HepG2 (cell line): ENCODE measurements at regions not wholly inside any gene's neighbourhood (a gene's known extent, or its start where the extent isn't known, plus 50 kb on each side); places are given as distances from the start of the nearest gene placed in this dataset.

Source experiments
- ATAC-seq: fragments of 200-7000 bp; cut with Tn5 transposase; 3 replicates; pipeline ENCODE4 v1.9.1; 2020; ENCODE audit warnings: mild to moderate bottlenecking, moderate library complexity
- BruUV-seq: library from RNA; stranded (reverse); fragments of 400-500 nt; replicated peaks from 2 replicates; lab custom pipeline; 2021; lab: Mats Ljungman, UMichigan
- CTCF ChIA-PET: fragments of 300-600 bp; formaldehyde crosslinking; extraction: SDS; loops from one replicate; lab custom pipeline; 2021; ENCODE audit warnings: low total read pairs, inconsistent platforms, low intra/inter-chr PET ratio; lab: Yijun Ruan, JAX
- POLR2A ChIA-PET: fragments of 350-600 bp; sonication (Branson Sonifier 250); formaldehyde crosslinking; loops from one replicate; lab custom pipeline; 2020; ENCODE audit warnings: antibody characterized with exemption, inconsistent platforms; lab: Yijun Ruan, JAX
- DNase-seq: peaks from one replicate; pipeline ENCODE4 v3.0.0-alpha.2; 2015; ENCODE audit warnings: low spot score
- FAIRE-seq: peaks from 3 replicates; lab custom pipeline; 2011; peaks lifted over from hg19 to GRCh38; lab: Jason Lieb, UNC
- H2AFZ ChIP-seq: one replicate; pipeline ENCODE4 v1.6.1; 2011; ENCODE audit warnings: low read length, inconsistent platforms
- H3K27ac ChIP-seq: fragments of 300-600 bp; 3 replicates; pipeline ENCODE4 v1.8.0; 2011; ENCODE audit warnings: mixed run types, mild to moderate bottlenecking, mixed read lengths, low read length, inconsistent platforms; ENCODE audit not compliant: insufficient read depth; ENCODE audit errors: extremely low read length
- H3K27me3 ChIP-seq, 2 experiments: fragments of 200-600 bp in 1 of 2; 2 replicates in 1 of 2; 3 replicates in 1 of 2; pipeline versions ENCODE4 v1.6.0 to v1.8.0; 2011; ENCODE audit warnings: low read length in 2 of 2, mild to moderate bottlenecking in 2 of 2, moderate library complexity in 2 of 2, inconsistent platforms in 1 of 2; ENCODE audit not compliant: insufficient read depth in 2 of 2, control insufficient read depth in 1 of 2
- H3K36me3 ChIP-seq, 2 experiments: fragments of 200-600 bp in 1 of 2; replicated peaks in 1 of 2; 2 replicates in 1 of 2; 3 replicates in 1 of 2; pipeline versions ENCODE4 v1.5.1 to v1.8.0; 2011; ENCODE audit warnings: low read length in 2 of 2, inconsistent platforms in 1 of 2; ENCODE audit not compliant: insufficient read depth in 2 of 2, control insufficient read depth in 1 of 2
- H3K4me1 ChIP-seq: 2 replicates; pipeline ENCODE4 v1.5.1; 2012; ENCODE audit warnings: low read length, inconsistent platforms; ENCODE audit not compliant: insufficient read depth
- H3K4me2 ChIP-seq: 2 replicates; pipeline ENCODE4 v1.6.0; 2011; ENCODE audit warnings: low read depth, low read length, inconsistent platforms
- H3K4me3 ChIP-seq, 3 experiments: fragments of 200-600 bp in 1 of 3; sonication (generic), shearing (Covaris generic) in 1 of 3; replicated peaks in 1 of 3; 2 replicates each; pipeline ENCODE4 v1.5.1; 2011 to 2016; ENCODE audit warnings: low read length in 3 of 3, inconsistent platforms in 2 of 3, low read depth in 2 of 3, mild to moderate bottlenecking in 2 of 3, control low read depth in 1 of 3, mixed read lengths in 1 of 3; ENCODE audit not compliant: insufficient read depth in 1 of 3
- H3K79me2 ChIP-seq: one replicate; pipeline ENCODE4 v1.6.1; 2011; ENCODE audit warnings: low read length, inconsistent platforms; ENCODE audit not compliant: insufficient read depth
- H3K9ac ChIP-seq: 2 replicates; pipeline ENCODE4 v1.6.0; 2011; ENCODE audit warnings: mild to moderate bottlenecking, low read depth, low read length, inconsistent platforms; ENCODE audit not compliant: insufficient read depth
- H3K9me3 ChIP-seq: 2 replicates; pipeline ENCODE4 v1.5.1; 2012; ENCODE audit warnings: mild to moderate bottlenecking, low read length
- H4K20me1 ChIP-seq: 2 replicates; pipeline ENCODE4 v1.6.0; 2011; ENCODE audit warnings: inconsistent platforms, mild to moderate bottlenecking, low read length, moderate library complexity; ENCODE audit not compliant: insufficient read depth
- CBX2 ChIP-seq, 2 experiments: fragments of 200-600 bp in 1 of 2; sonication (generic); formaldehyde crosslinking in 1 of 2; IDR thresholded peaks; 2 replicates each; pipeline versions ENCODE4 v1.7.0 to v1.8.1; 2018 to 2022; ENCODE audit warnings: low read depth in 2 of 2, low read length in 1 of 2, mild to moderate bottlenecking in 1 of 2, missing genetic modification reagents in 1 of 2
- E2F1 ChIP-seq: sonication (generic); formaldehyde crosslinking; IDR thresholded peaks from 2 replicates; pipeline ENCODE4 v1.5.0; 2020; ENCODE audit warnings: missing genetic modification reagents
- ELF3 ChIP-seq: IDR thresholded peaks from 2 replicates; pipeline ENCODE4 v1.6.1; 2016; ENCODE audit warnings: missing genetic modification reagents, missing compliant biosample characterization
- GABPA ChIP-seq, 2 experiments: IDR thresholded peaks; 2 replicates each; pipeline ENCODE4 v1.6.1; 2011 to 2016; ENCODE audit warnings: low read depth in 2 of 2, low read length in 1 of 2, missing biosample characterization in 1 of 2, missing genetic modification characterization in 1 of 2
- MTA1 ChIP-seq: sonication (generic); formaldehyde crosslinking; IDR thresholded peaks from 2 replicates; pipeline ENCODE4 v1.4.0; 2020; ENCODE audit warnings: missing genetic modification reagents, mild to moderate bottlenecking, borderline replicate concordance
- NCOA1 ChIP-seq: sonication (generic); formaldehyde crosslinking; IDR thresholded peaks from 2 replicates; pipeline ENCODE4 v1.9.0; 2021; ENCODE audit warnings: missing genetic modification reagents
- ONECUT2 ChIP-seq: sonication (generic); formaldehyde crosslinking; IDR thresholded peaks from 2 replicates; pipeline ENCODE4 v1.4.0; 2020; ENCODE audit warnings: missing genetic modification reagents
- PCBP2 ChIP-seq: fragments of 200-400 bp; formaldehyde crosslinking; optimal IDR thresholded peaks from 2 replicates; pipeline ENCODE3; 2018; ENCODE audit warnings: low read length, low read depth; ENCODE audit not compliant: poor library complexity, severe bottlenecking
- SAP130 ChIP-seq: IDR thresholded peaks from 2 replicates; pipeline ENCODE4 v1.6.1; 2016; ENCODE audit warnings: low read depth
- TBP ChIP-seq: sonication (generic); formaldehyde crosslinking; IDR thresholded peaks from 2 replicates; pipeline ENCODE4 v1.5.0; 2020; ENCODE audit warnings: missing genetic modification reagents
- TOPORS ChIP-seq: sonication (generic); formaldehyde crosslinking; IDR thresholded peaks from 2 replicates; pipeline ENCODE4 v1.8.0; 2023; ENCODE audit warnings: mild to moderate bottlenecking, missing genetic modification reagents
- ZBTB46 ChIP-seq: sonication (generic); formaldehyde crosslinking; IDR thresholded peaks from 2 replicates; pipeline ENCODE4 v1.4.0; 2020; ENCODE audit warnings: mild to moderate bottlenecking, missing genetic modification reagents, borderline replicate concordance
- ZNF136 ChIP-seq: sonication (generic); formaldehyde crosslinking; IDR thresholded peaks from 2 replicates; pipeline ENCODE4 v1.8.1; 2022; ENCODE audit warnings: low read depth, mild to moderate bottlenecking, moderate library complexity, missing genetic modification reagents
- ZNF33A ChIP-seq: sonication (generic); formaldehyde crosslinking; IDR thresholded peaks from 2 replicates; pipeline ENCODE4 v1.5.1; 2020; ENCODE audit warnings: missing genetic modification reagents, mild to moderate bottlenecking, moderate library complexity, borderline replicate concordance
- ZNF451 ChIP-seq: sonication (generic); formaldehyde crosslinking; IDR thresholded peaks from 2 replicates; pipeline ENCODE4 v1.5.0; 2020; ENCODE audit warnings: mild to moderate bottlenecking, missing genetic modification reagents
- ZSCAN31 ChIP-seq: sonication (generic); formaldehyde crosslinking; IDR thresholded peaks from 2 replicates; pipeline ENCODE4 v1.5.0; 2020; ENCODE audit warnings: low read depth, mild to moderate bottlenecking, missing genetic modification reagents
- WGBS: methylation state at CpG from one replicate; pipeline ENCODE4 v1.1.6; 2017; ENCODE audit warnings: low lambda C conversion rate; 5-methylcytosine and 5-hydroxymethylcytosine counted together
- in situ Hi-C: cut with HindIII; loops from 2 replicates; pipeline ENCODE4 v1.10.0; 2017; ENCODE audit warnings: low pct_unique_long_range_greater_than_20kb; ENCODE audit not compliant: extremely low pct_ligation_motif_present
- intact Hi-C: fragments of 100-400 bp; cut with micrococcal nuclease; formaldehyde crosslinking; loops from one replicate; pipeline ENCODE4 v1.10.0; 2022; ENCODE audit not compliant: unreplicated experiment

DNA sequence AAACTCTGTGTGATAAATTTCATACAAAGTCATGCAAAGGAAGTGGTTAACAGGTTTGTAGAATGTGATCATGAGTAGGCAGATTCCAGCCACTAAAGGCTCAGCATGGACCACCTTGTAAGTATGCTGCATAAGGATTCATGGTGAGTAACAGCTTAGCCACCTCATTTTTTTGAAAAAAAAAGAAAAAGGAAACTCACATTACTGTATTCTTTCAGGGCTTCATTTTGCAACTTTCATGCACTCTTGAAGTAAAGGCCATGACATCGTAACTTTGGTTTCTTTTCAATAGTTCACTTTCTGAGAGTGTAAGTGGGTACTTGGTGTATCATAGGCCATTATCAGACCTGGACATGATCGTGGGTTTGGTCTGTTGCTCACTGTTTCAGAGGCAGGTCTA, 175.1 kb downstream of the PCSK1 start:
- FAIRE-seq (no peak), ATAC-seq (no peak), DNase-seq (no peak)
- intact Hi-C loops: no loop called here
- CTCF ChIA-PET: no interaction called here
- H3K27ac ChIP-seq: no peak overlapping the region
- H3K36me3 ChIP-seq: no peaks in the 10 kb centered on the region
- BruUV-seq: no TSS peak
- no peak overlapping the region for H3K4me2 ChIP-seq
- in situ Hi-C loops: no loop called here
- H3K4me3 ChIP-seq: no peak overlapping the region
- no peaks in the 10 kb centered on the region for H4K20me1 ChIP-seq
- POLR2A ChIA-PET: no interaction called here
- no peaks in the 10 kb centered on the region for H3K27me3 ChIP-seq
- peaks cover 25% of the 10 kb centered on the region for H3K4me1 ChIP-seq
- WGBS: 98% methylated on average over 2 of the region's 2 CpGs
- TF ChIP-seq E2F1 (CRISPR knock-in tag) (no peak), GABPA (IDR thresholded peaks at IDR 0.05; ENCODE audit: low read depth, low read length) (no peak), GABPA (CRISPR knock-in tag; IDR thresholded peaks at IDR 0.05; ENCODE audit: low read depth) (no peak), NCOA1 (no peak), ZSCAN31 (CRISPR knock-in tag) (no peak), MTA1 (no peak), ZNF136 (CRISPR knock-in tag) (no peak), CBX2 (IDR thresholded peaks at IDR 0.05; ENCODE audit: low read depth, low read length) (no peak), CBX2 (CRISPR knock-in tag; IDR thresholded peaks at IDR 0.05; ENCODE audit: low read depth) (no peak), ONECUT2 (CRISPR knock-in tag) (no peak), SAP130 (CRISPR knock-in tag) (no peak), ELF3 (CRISPR knock-in tag) (no peak), ZNF451 (no peak), ZBTB46 (no peak), TOPORS (CRISPR knock-in tag) (no peak), ZNF33A (CRISPR knock-in tag) (no peak), PCBP2 (no peak), TBP (no peak)
- no peak overlapping the region for H2AFZ ChIP-seq
- H3K79me2 ChIP-seq: no peaks in the 10 kb centered on the region
- no peaks in the 10 kb centered on the region for H3K9me3 ChIP-seq
- no peak overlapping the region for H3K9ac ChIP-seq
